K562 (cell line): ENCODE measurements at regions not wholly inside any gene's neighbourhood (a gene's known extent, or its start where the extent isn't known, plus 50 kb on each side); places are given as distances from the start of the nearest gene placed in this dataset.

ENCODE experiments used
- ADNP ChIP-seq: fragments of 200-800 bp; sonication (Bioruptor generic); IDR thresholded peaks from 2 replicates; pipeline ENCODE4 v1.6.1; 2016; ENCODE audit warnings: missing genetic modification characterization, missing compliant biosample characterization
- NR1H2 ChIP-seq: sonication (generic); formaldehyde crosslinking; IDR thresholded peaks from 2 replicates; pipeline ENCODE4 v1.4.0; 2020; ENCODE audit warnings: mild to moderate bottlenecking, missing genetic modification reagents
- RBM34 ChIP-seq: fragments of 200-400 bp; formaldehyde crosslinking; IDR thresholded peaks from 2 replicates; pipeline ENCODE4 v1.6.1; 2018; ENCODE audit warnings: low read length, borderline replicate concordance; ENCODE audit not compliant: insufficient read depth
- TF ChIP-seq, protein P1 (sequence below), 3 experiments: IDR thresholded peaks in 2 of 3; conservative IDR thresholded peaks in 1 of 3; 2 replicates each; pipeline ENCODE4 v1.5.1; 2011 to 2012; ENCODE audit warnings: low read length in 3 of 3, mild to moderate bottlenecking in 3 of 3, control low read depth in 2 of 3, improper control_type of control experiment in 1 of 3, inconsistent platforms in 1 of 3, low read depth in 1 of 3, mixed read lengths in 1 of 3, moderate library complexity in 1 of 3; ENCODE audit not compliant: insufficient read depth in 2 of 3
- TF ChIP-seq, protein P2 (sequence below): sonication (generic); formaldehyde crosslinking; IDR thresholded peaks from 2 replicates; pipeline ENCODE4 v1.8.0; 2022; ENCODE audit warnings: missing genetic modification reagents, mild to moderate bottlenecking, moderate library complexity, borderline replicate concordance
- TF ChIP-seq, protein P3 (sequence below), 2 experiments: fragments of 450-650 bp; formaldehyde crosslinking in 1 of 2; IDR thresholded peaks; 2 replicates each; pipeline versions ENCODE4 v1.4.0 to v1.6.1; 2014 to 2020; ENCODE audit warnings: mild to moderate bottlenecking in 2 of 2, borderline replicate concordance in 1 of 2, low read depth in 1 of 2

DNA sequence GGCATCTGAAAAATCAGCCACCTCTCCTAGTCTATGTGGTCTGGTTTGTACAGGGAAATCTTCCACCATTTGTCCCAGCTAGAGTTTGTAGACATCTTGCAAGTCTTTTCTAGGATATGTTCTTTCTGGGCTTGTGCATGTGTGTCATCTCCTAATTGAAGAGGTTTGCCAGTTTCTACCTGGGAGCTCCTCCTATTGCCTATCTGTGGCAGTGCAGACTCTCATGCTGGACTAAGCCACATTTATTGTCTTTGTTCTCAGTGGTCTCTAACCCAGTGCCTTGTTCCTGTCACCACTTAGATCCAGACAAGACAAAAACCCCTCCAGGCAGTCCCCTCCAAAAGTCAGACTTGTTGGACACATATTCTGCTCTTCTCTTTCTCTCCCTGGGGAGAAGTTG is 72.0 kb upstream of the MRPS9 start:
- TF ChIP-seq, protein P1, sequence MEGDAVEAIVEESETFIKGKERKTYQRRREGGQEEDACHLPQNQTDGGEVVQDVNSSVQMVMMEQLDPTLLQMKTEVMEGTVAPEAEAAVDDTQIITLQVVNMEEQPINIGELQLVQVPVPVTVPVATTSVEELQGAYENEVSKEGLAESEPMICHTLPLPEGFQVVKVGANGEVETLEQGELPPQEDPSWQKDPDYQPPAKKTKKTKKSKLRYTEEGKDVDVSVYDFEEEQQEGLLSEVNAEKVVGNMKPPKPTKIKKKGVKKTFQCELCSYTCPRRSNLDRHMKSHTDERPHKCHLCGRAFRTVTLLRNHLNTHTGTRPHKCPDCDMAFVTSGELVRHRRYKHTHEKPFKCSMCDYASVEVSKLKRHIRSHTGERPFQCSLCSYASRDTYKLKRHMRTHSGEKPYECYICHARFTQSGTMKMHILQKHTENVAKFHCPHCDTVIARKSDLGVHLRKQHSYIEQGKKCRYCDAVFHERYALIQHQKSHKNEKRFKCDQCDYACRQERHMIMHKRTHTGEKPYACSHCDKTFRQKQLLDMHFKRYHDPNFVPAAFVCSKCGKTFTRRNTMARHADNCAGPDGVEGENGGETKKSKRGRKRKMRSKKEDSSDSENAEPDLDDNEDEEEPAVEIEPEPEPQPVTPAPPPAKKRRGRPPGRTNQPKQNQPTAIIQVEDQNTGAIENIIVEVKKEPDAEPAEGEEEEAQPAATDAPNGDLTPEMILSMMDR (IDR thresholded peaks at IDR 0.05 in 2 of 3, conservative IDR thresholded peaks at IDR 0.05 in 1 of 3; ENCODE audit: insufficient read depth in 2 of 3, low read depth in 1 of 3, low read length in 3 of 3), result no peak
- TF ChIP-seq ADNP (no peak), RBM34 (no peak), NR1H2 (CRISPR knock-in tag) (no peak)
- TF ChIP-seq, protein P2, sequence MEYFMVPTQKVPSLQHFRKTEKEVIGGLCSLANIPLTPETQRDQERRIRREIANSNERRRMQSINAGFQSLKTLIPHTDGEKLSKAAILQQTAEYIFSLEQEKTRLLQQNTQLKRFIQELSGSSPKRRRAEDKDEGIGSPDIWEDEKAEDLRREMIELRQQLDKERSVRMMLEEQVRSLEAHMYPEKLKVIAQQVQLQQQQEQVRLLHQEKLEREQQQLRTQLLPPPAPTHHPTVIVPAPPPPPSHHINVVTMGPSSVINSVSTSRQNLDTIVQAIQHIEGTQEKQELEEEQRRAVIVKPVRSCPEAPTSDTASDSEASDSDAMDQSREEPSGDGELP (CRISPR knock-in tag), result no peak
- TF ChIP-seq, protein P3, sequence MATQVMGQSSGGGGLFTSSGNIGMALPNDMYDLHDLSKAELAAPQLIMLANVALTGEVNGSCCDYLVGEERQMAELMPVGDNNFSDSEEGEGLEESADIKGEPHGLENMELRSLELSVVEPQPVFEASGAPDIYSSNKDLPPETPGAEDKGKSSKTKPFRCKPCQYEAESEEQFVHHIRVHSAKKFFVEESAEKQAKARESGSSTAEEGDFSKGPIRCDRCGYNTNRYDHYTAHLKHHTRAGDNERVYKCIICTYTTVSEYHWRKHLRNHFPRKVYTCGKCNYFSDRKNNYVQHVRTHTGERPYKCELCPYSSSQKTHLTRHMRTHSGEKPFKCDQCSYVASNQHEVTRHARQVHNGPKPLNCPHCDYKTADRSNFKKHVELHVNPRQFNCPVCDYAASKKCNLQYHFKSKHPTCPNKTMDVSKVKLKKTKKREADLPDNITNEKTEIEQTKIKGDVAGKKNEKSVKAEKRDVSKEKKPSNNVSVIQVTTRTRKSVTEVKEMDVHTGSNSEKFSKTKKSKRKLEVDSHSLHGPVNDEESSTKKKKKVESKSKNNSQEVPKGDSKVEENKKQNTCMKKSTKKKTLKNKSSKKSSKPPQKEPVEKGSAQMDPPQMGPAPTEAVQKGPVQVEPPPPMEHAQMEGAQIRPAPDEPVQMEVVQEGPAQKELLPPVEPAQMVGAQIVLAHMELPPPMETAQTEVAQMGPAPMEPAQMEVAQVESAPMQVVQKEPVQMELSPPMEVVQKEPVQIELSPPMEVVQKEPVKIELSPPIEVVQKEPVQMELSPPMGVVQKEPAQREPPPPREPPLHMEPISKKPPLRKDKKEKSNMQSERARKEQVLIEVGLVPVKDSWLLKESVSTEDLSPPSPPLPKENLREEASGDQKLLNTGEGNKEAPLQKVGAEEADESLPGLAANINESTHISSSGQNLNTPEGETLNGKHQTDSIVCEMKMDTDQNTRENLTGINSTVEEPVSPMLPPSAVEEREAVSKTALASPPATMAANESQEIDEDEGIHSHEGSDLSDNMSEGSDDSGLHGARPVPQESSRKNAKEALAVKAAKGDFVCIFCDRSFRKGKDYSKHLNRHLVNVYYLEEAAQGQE (IDR thresholded peaks at IDR 0.05; ENCODE audit: borderline replicate concordance), result no peak
- TF ChIP-seq, protein P3 (CRISPR knock-in tag; IDR thresholded peaks at IDR 0.05; ENCODE audit: low read depth), result no peak
